ENCODE measurements at regions not wholly inside any gene's neighbourhood (a gene's known extent, or its start where the extent isn't known, plus 50 kb on each side); places are given as distances from the start of the nearest gene placed in this dataset.
"Not testable (repeated sequence)": the region's sequence is repeated elsewhere in the genome, so short reads cannot be mapped to it uniquely, and the experiment has no call there.

DNA sequence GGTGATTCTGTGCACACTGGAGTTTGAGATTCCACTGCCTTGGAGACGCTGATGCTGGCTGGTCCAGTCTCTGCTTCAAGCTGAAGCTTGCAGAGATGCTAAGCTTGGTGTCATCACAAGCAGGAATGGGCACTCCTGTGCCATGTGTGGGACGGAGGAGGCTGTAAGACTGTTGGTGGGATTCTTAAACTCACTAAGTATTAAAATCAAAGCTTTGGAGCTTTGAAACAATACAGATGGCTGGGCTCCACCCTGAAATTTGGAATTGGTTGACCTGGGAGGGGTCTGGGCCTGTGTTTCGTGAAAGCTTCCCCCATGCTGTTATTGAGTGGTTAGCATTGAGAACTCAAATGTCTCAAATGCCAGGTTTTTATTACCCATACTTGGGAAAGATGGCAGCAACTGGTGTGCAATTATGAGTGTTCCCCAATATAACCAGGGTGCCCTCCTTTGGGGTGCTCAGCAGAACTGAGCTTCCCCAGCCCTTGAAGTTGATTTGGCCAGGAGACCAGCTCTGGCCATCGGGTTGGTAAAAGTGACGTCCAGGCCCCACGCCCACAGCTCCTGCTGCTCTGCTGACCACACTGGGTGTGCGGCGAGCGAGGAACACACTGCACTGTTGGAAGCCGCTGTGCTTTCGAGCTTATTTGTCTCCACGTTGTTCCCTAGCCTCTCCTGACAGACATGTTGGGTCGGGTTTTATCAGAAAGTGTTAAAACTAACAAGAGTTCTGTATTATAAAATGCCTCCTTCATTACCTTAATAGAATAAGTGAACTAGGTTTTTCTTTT lies 377.7 kb downstream of the GLRX3 start:
- no peaks in the 10 kb centered on the region for H3K36me3 ChIP-seq (ENCODE audit: control insufficient read depth in 4 of 4, insufficient read depth in 4 of 4, low read length in 4 of 4)
- WGBS, 2 donors: 82 to 83% methylated on average over 13 of the region's 13 CpGs
- no peak overlapping the region for H3K4me3 ChIP-seq
- no peak for DNase-seq
- TF ChIP-seq, protein P1, sequence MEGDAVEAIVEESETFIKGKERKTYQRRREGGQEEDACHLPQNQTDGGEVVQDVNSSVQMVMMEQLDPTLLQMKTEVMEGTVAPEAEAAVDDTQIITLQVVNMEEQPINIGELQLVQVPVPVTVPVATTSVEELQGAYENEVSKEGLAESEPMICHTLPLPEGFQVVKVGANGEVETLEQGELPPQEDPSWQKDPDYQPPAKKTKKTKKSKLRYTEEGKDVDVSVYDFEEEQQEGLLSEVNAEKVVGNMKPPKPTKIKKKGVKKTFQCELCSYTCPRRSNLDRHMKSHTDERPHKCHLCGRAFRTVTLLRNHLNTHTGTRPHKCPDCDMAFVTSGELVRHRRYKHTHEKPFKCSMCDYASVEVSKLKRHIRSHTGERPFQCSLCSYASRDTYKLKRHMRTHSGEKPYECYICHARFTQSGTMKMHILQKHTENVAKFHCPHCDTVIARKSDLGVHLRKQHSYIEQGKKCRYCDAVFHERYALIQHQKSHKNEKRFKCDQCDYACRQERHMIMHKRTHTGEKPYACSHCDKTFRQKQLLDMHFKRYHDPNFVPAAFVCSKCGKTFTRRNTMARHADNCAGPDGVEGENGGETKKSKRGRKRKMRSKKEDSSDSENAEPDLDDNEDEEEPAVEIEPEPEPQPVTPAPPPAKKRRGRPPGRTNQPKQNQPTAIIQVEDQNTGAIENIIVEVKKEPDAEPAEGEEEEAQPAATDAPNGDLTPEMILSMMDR (IDR thresholded peaks at IDR 0.05; ENCODE audit: control extremely low read depth, extremely low read depth): no peak
- H3K9me3 ChIP-seq (ENCODE audit: control insufficient read depth in 4 of 4, insufficient read depth in 3 of 4, low read length in 3 of 4): peaks cover 0 to 4% (median 0%) of the 10 kb centered on the region in 4 donors
- ATAC-seq (ENCODE audit: insufficient read depth, low FRiP score): no peak
- H3K4me1 ChIP-seq (ENCODE audit: control insufficient read depth in 5 of 5, insufficient read depth in 5 of 5, low read length in 5 of 5): no peaks in the 10 kb centered on the region
- H3K27ac ChIP-seq (ENCODE audit: low read depth in 1 of 2, low read length in 1 of 2): no peak overlapping the region
- peaks cover 0 to 2% (median 0%) of the 10 kb centered on the region in 3 donors for H3K27me3 ChIP-seq (ENCODE audit: control insufficient read depth in 3 of 3, insufficient read depth in 3 of 3, low read length in 2 of 3)
- no peak overlapping the region for H3K9ac ChIP-seq (ENCODE audit: insufficient read depth in 1 of 2, low read length in 2 of 2)

- Histone ChIP-seq H3K9ac (ENCODE audit: insufficient read depth in 1 of 2, low read length in 2 of 2) (no peak overlapping the region), H3K27ac (ENCODE audit: low read depth in 1 of 2, low read length in 1 of 2) (no peak overlapping the region), H3K36me3 (ENCODE audit: control insufficient read depth in 4 of 4, insufficient read depth in 4 of 4, low read length in 4 of 4) (no peaks in the 10 kb centered on the region), H3K27me3 (ENCODE audit: control insufficient read depth in 3 of 3, insufficient read depth in 3 of 3, low read length in 2 of 3) (peaks cover 0 to 2% (median 0%) of the 10 kb centered on the region in 3 donors), H3K4me3 (no peak overlapping the region), H3K4me1 (ENCODE audit: control insufficient read depth in 5 of 5, insufficient read depth in 5 of 5, low read length in 5 of 5) (no peaks in the 10 kb centered on the region), H3K9me3 (ENCODE audit: control insufficient read depth in 4 of 4, insufficient read depth in 3 of 4, low read length in 3 of 4) (peaks cover 0 to 6% (median 0%) of the 10 kb centered on the region in 4 donors)
- no peak for ATAC-seq (ENCODE audit: insufficient read depth, low FRiP score)
- 82 to 88% methylated on average over 6 of the region's 6 CpGs for WGBS, 2 donors
- TF ChIP-seq, protein P1 (IDR thresholded peaks at IDR 0.05; ENCODE audit: control extremely low read depth, extremely low read depth): no peak
- no peak for DNase-seq
These were observed 379.5 kb downstream of the GLRX3 start for GRCh38 chr10:130515670-130516069.

GRCh38 chr10:130516141-130516735 lies 380.0 kb downstream of the GLRX3 start:
- 77 to 88% methylated on average over 4 of the region's 4 CpGs for WGBS, 2 donors
- no peak overlapping the region for H3K4me3 ChIP-seq
- no peaks in the 10 kb centered on the region for H3K4me1 ChIP-seq (ENCODE audit: control insufficient read depth in 5 of 5, insufficient read depth in 5 of 5, low read length in 5 of 5)
- no peak overlapping the region for H3K27ac ChIP-seq (ENCODE audit: low read depth in 1 of 2, low read length in 1 of 2)
- H3K9ac ChIP-seq (ENCODE audit: insufficient read depth in 1 of 2, low read length in 2 of 2): no peak overlapping the region
- ATAC-seq (ENCODE audit: insufficient read depth, low FRiP score) (no peak), DNase-seq (no peak)
- peaks cover 0 to 2% (median 0%) of the 10 kb centered on the region in 3 donors for H3K27me3 ChIP-seq (ENCODE audit: control insufficient read depth in 3 of 3, insufficient read depth in 3 of 3, low read length in 2 of 3)
- no peaks in the 10 kb centered on the region for H3K36me3 ChIP-seq (ENCODE audit: control insufficient read depth in 4 of 4, insufficient read depth in 4 of 4, low read length in 4 of 4)
- TF ChIP-seq, protein P1 (IDR thresholded peaks at IDR 0.05; ENCODE audit: control extremely low read depth, extremely low read depth): no peak
- peaks cover 0 to 6% (median 0%) of the 10 kb centered on the region in 4 donors for H3K9me3 ChIP-seq (ENCODE audit: control insufficient read depth in 4 of 4, insufficient read depth in 3 of 4, low read length in 3 of 4)

- DNase-seq; H3K9ac ChIP-seq (ENCODE audit: insufficient read depth in 1 of 2, low read length in 2 of 2); H3K27ac ChIP-seq (ENCODE audit: low read depth in 1 of 2, low read length in 1 of 2); H3K9me3 ChIP-seq (ENCODE audit: control insufficient read depth in 4 of 4, insufficient read depth in 3 of 4, low read length in 3 of 4); ATAC-seq (ENCODE audit: insufficient read depth, low FRiP score); H3K36me3 ChIP-seq (ENCODE audit: control insufficient read depth in 4 of 4, insufficient read depth in 4 of 4, low read length in 4 of 4); H3K4me1 ChIP-seq (ENCODE audit: control insufficient read depth in 5 of 5, insufficient read depth in 5 of 5, low read length in 5 of 5); H3K27me3 ChIP-seq (ENCODE audit: control insufficient read depth in 3 of 3, insufficient read depth in 3 of 3, low read length in 2 of 3); H3K4me3 ChIP-seq: not testable (repeated sequence)
- 98 to 100% methylated on average over 4 to 5 of the region's 13 CpGs for WGBS, 2 donors
These were observed 382.7 kb downstream of the GLRX3 start for GRCh38 chr10:130518921-130519320.
